B cell (primary cell): ENCODE measurements at regions not wholly inside any gene's neighbourhood (a gene's known extent, or its start where the extent isn't known, plus 50 kb on each side); places are given as distances from the start of the nearest gene placed in this dataset.

ENCODE experiments used
- ATAC-seq: fragments of 200-7000 bp; cut with Tn5 transposase; one replicate; pipeline ENCODE4 v1.10.0; 2021; ENCODE audit warnings: low read depth, mild to moderate bottlenecking, moderate number of reproducible peaks, moderate library complexity
- CTCF ChIA-PET: fragments of 350-600 bp; sonication (Branson Sonifier 250); formaldehyde crosslinking; loops from one replicate; lab custom pipeline; 2021; ENCODE audit warnings: antibody characterized with exemption, inconsistent platforms; lab: Charles Lee
- POLR2A ChIA-PET: fragments of 350-600 bp; sonication (Branson Sonifier 250); formaldehyde crosslinking; loops from one replicate; lab custom pipeline; 2021; ENCODE audit warnings: antibody characterized with exemption; lab: Charles Lee
- DNase-seq: peaks from one replicate; pipeline ENCODE4 v3.0.0; 2013
- H2AFZ ChIP-seq: 2 replicates; pipeline ENCODE4 v1.6.1; 2012; ENCODE audit warnings: mild to moderate bottlenecking, low read depth, low read length; ENCODE audit not compliant: insufficient read depth, poor library complexity, severe bottlenecking
- H3K27ac ChIP-seq, 2 donors: 1 replicate in 1 of 2; 2 replicates in 1 of 2; pipeline ENCODE4 v1.5.1; 2012 to 2013; ENCODE audit warnings: low read length in 2 of 2, mild to moderate bottlenecking in 2 of 2, moderate library complexity in 1 of 2
- H3K27me3 ChIP-seq, 4 experiments: fragments of 200-600 bp in 1 of 4; sonication (generic) in 1 of 4; replicated peaks in 1 of 4; 1 replicate in 2 of 4; 2 replicates in 2 of 4; pipeline versions ENCODE4 v1.6.1 to v1.7.0; 2013 to 2016; ENCODE audit warnings: low read length in 3 of 4, mild to moderate bottlenecking in 2 of 4, mixed read lengths in 1 of 4, moderate library complexity in 1 of 4; ENCODE audit not compliant: insufficient read depth in 4 of 4, control insufficient read depth in 3 of 4; ENCODE audit errors: control extremely low read depth in 1 of 4
- H3K36me3 ChIP-seq, 2 experiments: replicated peaks in 1 of 2; 1 replicate in 1 of 2; 2 replicates in 1 of 2; pipeline versions ENCODE4 v1.6.1 to v1.7.1; 2013; ENCODE audit warnings: low read length in 1 of 2; ENCODE audit not compliant: insufficient read depth in 2 of 2, control insufficient read depth in 1 of 2; ENCODE audit errors: control extremely low read depth in 1 of 2, extremely low read depth in 1 of 2
- H3K4me1 ChIP-seq, 2 donors: fragments of 200-600 bp in 1 of 2; sonication (generic) in 1 of 2; 1 replicate in 1 of 2; 2 replicates in 1 of 2; pipeline versions ENCODE4 v1.5.1 to v1.6.1; 2013 to 2017; ENCODE audit warnings: low read length in 2 of 2; ENCODE audit not compliant: control insufficient read depth in 2 of 2, insufficient read depth in 2 of 2
- H3K4me2 ChIP-seq: replicated peaks from 2 replicates; pipeline ENCODE3; 2012; ENCODE audit warnings: mild to moderate bottlenecking, low read depth, low read length; ENCODE audit not compliant: poor library complexity, severe bottlenecking
- H3K4me3 ChIP-seq, 5 experiments: fragments of 200-600 bp in 1 of 5; sonication (generic) in 1 of 5; 1 replicate in 3 of 5; 2 replicates in 2 of 5; pipeline versions ENCODE4 v1.5.1 to v1.7.0; 2011 to 2016; ENCODE audit warnings: low read length in 4 of 5, mild to moderate bottlenecking in 4 of 5, low read depth in 2 of 5, control low read depth in 1 of 5, moderate library complexity in 1 of 5; ENCODE audit not compliant: insufficient read depth in 1 of 5; ENCODE audit errors: control extremely low read depth in 1 of 5, extremely low read depth in 1 of 5
- H3K79me2 ChIP-seq: fragments of 200-600 bp; sonication (generic); one replicate; pipeline ENCODE4 v1.6.0; 2016; ENCODE audit warnings: low read length; ENCODE audit not compliant: control insufficient read depth, insufficient read depth
- H3K9ac ChIP-seq: fragments of 200-600 bp; sonication (generic); 2 replicates; pipeline ENCODE4 v1.6.1; 2017; ENCODE audit warnings: mild to moderate bottlenecking, low read length, moderate library complexity
- H3K9me3 ChIP-seq, 3 donors: one replicate each; pipeline versions ENCODE4 v1.6.1 to v1.7.1; 2013; ENCODE audit warnings: low read length in 2 of 3; ENCODE audit not compliant: control insufficient read depth in 2 of 3, insufficient read depth in 1 of 3; ENCODE audit errors: control extremely low read depth in 1 of 3
- H4K20me1 ChIP-seq: 2 replicates; pipeline ENCODE4 v1.6.0; 2012; ENCODE audit warnings: mild to moderate bottlenecking, low read length; ENCODE audit not compliant: insufficient read depth, control insufficient read depth, poor library complexity, severe bottlenecking
- H3K27ac Mint-ChIP-seq: one replicate; pipeline ENCODE4 v1.8.0; 2021; ENCODE audit warnings: mixed read lengths
- H3K27me3 Mint-ChIP-seq: one replicate; pipeline ENCODE4 v1.8.0; 2021; ENCODE audit warnings: mixed read lengths
- H3K4me1 Mint-ChIP-seq: one replicate; pipeline ENCODE4 v1.8.0; 2021; ENCODE audit warnings: mixed read lengths
- H3K4me3 Mint-ChIP-seq: one replicate; pipeline ENCODE4 v1.8.0; 2021; ENCODE audit warnings: mixed read lengths
- H3K9me3 Mint-ChIP-seq: one replicate; pipeline ENCODE4 v1.8.0; 2022; ENCODE audit warnings: mixed read lengths; ENCODE audit not compliant: insufficient read depth
- CTCF ChIP-seq: fragments of 200-600 bp; IDR thresholded peaks from one replicate; pipeline ENCODE4 v1.8.0; 2022; ENCODE audit warnings: antibody characterized with exemption, mild to moderate bottlenecking
- EZH2 ChIP-seq: IDR thresholded peaks from 2 replicates; pipeline ENCODE4 v1.6.1; 2012; ENCODE audit warnings: borderline replicate concordance, low read depth, mild to moderate bottlenecking, moderate library complexity, low read length; ENCODE audit not compliant: insufficient read depth, poor library complexity, severe bottlenecking
- WGBS: methylation state at CpG from one replicate; pipeline ENCODE4 v1.1.5; 2013; ENCODE audit warnings: missing lambda C conversion rate; ENCODE audit not compliant: insufficient coverage; 5-methylcytosine and 5-hydroxymethylcytosine counted together
- intact Hi-C: fragments of 100-400 bp; cut with micrococcal nuclease; formaldehyde crosslinking; loops from one replicate; pipeline ENCODE4 v1.10.0; 2022

GRCh38 chr1:239505094-239505493 is 118.7 kb downstream of the CHRM3 start:
- POLR2A ChIA-PET, result no interaction called here
- Mint-ChIP-seq H3K4me3 (no peak overlapping the region), H3K9me3 (peaks cover 6% of the 10 kb centered on the region), H3K27me3 (no peaks in the 10 kb centered on the region), H3K27ac (no peak overlapping the region), H3K4me1 (no peaks in the 10 kb centered on the region)
- ATAC-seq, result no peak
- no peaks in the 10 kb centered on the region for H3K27me3 ChIP-seq
- no peak overlapping the region for H3K4me3 ChIP-seq
- H3K79me2 ChIP-seq, result no peaks in the 10 kb centered on the region
- CTCF ChIA-PET, result no interaction called here
- no peaks in the 10 kb centered on the region for H3K4me1 ChIP-seq
- no peak for DNase-seq
- TF ChIP-seq EZH2 (no peak), CTCF (no peak)
- H4K20me1 ChIP-seq, result no peaks in the 10 kb centered on the region
- H3K9ac ChIP-seq, result no peak overlapping the region
- no peak overlapping the region for H3K27ac ChIP-seq
- no peaks in the 10 kb centered on the region for H3K36me3 ChIP-seq
- no peak overlapping the region for H2AFZ ChIP-seq
- H3K4me2 ChIP-seq, result no peak overlapping the region
- H3K9me3 ChIP-seq, result peaks cover 0 to 8% (median 0%) of the 10 kb centered on the region in 3 donors
- intact Hi-C loops, result no loop called here

- intact Hi-C loops, result no loop called here
- no peak overlapping the region for H3K4me3 Mint-ChIP-seq
- CTCF ChIA-PET, result interaction anchor here (0.6 kb wide), 1 partner anchor 1375 kb away, joined by 3 read pairs; no protein-coding TSS in a partner anchor
Observed at GRCh38 chr1:239507826-239508225, 121.5 kb downstream of the CHRM3 start.

More at GRCh38 chr1:239507826-239508225, 121.5 kb downstream of the CHRM3 start:
- H3K9ac ChIP-seq, result no peak overlapping the region
- no peaks in the 10 kb centered on the region for H3K79me2 ChIP-seq
- H4K20me1 ChIP-seq, result no peaks in the 10 kb centered on the region
- no peak overlapping the region for H3K4me2 ChIP-seq
- no peaks in the 10 kb centered on the region for H3K27me3 ChIP-seq
- Mint-ChIP-seq H3K9me3 (peaks cover 8% of the 10 kb centered on the region), H3K4me1 (no peaks in the 10 kb centered on the region), H3K27me3 (no peaks in the 10 kb centered on the region), H3K27ac (no peak overlapping the region)
- peaks cover 0 to 8% (median 0%) of the 10 kb centered on the region in 3 donors for H3K9me3 ChIP-seq
- TF ChIP-seq CTCF, result no peak
- TF ChIP-seq EZH2, result no peak
- H3K4me3 ChIP-seq, result no peak overlapping the region
- DNase-seq (no peak), ATAC-seq (no peak)
- H3K27ac ChIP-seq, result no peak overlapping the region
- H3K36me3 ChIP-seq, result no peaks in the 10 kb centered on the region
- no peak overlapping the region for H2AFZ ChIP-seq
- no peaks in the 10 kb centered on the region for H3K4me1 ChIP-seq
- POLR2A ChIA-PET, result no interaction called here
- WGBS, result no CpG with 5 or more reads among the region's 1 CpG
